ENCODE measurements at regions not wholly inside any gene's neighbourhood (a gene's known extent, or its start where the extent isn't known, plus 50 kb on each side); places are given as distances from the start of the nearest gene placed in this dataset.

- DNase-seq: no peak
Measured at GRCh38 chr1:213884942-213885341, 102.8 kb upstream of the PROX1 start.

DNA sequence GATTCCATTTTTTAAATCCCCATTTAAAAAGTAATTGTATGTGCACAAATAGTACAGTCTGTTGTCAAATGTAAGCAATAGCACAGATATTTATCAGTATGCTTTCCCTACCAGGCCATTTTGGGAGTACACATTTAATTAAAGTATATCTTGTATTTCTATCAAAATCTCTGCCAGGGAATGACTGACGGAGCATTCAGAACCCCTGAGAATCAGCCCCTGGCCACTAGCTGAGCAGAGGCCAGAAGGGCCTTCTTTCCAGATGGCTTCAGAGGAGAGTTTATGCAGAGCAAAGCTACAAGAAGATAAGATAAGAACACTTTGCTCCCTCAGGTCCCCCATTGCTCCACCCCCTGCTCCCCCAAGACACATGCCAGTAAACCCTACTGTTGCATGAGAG is 99.9 kb upstream of the PROX1 start:
- no peak for DNase-seq

- no peak for DNase-seq
Measured at GRCh38 chr1:213891989-213892902, 95.5 kb upstream of the PROX1 start.

DNA sequence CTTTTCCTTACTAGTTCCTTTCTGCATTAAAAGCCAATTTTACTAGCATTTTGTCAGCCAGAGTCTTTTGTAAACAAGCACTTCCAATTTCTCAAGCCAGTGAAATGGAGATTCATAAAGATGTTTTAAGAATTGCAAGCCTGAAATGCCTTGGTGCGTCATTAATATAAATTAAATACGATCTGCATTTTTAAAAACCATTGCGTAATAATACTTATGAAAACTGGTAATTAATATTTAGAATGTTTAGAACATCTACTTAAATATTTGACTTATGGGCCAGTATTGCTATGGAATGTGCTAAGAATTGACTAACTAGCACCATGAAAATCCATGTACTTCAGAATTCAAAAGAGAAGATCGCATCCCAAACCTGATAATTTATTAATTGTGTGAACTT is 89.1 kb upstream of the PROX1 start:
- DNase-seq: no peak

DNA sequence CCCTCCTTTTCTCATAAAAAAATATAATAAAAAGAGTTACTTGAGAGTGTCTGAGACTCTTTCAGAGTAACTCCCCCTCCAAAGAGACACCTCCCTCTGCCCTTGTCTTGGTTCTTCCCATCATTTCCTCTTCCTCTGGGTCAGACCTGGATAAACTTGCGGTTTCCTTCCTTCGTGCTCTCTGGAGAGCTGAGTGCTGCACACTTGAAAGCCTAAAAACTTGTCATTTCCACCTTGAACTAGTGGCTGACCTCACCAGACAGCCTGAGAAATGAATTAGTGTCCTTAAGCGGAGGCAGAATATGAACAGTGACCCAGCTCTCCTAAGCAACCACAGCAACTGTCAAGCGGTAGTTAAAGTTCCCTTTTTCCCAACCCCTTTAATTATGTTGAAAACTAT is 88.4 kb upstream of the PROX1 start:
- DNase-seq: no peak

DNA sequence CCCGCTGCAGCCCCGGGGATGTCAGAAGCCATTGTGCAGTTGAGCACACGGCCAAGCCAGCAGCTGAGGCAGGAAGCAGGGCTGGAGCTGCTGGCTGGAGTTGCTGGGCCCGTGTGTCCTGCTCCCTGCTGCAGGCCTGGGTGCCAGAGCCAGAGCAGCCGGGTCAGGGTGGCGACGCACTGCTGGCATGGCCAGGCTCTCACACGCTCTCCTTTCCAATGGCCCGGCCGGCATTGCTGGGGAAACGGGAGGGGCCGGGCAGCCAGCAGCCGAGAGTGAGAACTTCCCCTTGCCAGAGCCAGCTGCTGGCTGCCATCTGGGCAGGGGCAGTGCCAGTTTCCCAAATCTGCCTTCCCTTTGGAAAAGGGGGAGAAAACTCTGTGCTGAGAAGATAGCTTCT is 82.4 kb upstream of the PROX1 start:
- DNase-seq: no peak

- DNase-seq: no peak
Measured at GRCh38 chr1:213908521-213908920, 79.3 kb upstream of the PROX1 start.

- no peak for DNase-seq
Measured at GRCh38 chr1:213914392-213914791, 73.4 kb upstream of the PROX1 start.

GRCh38 chr1:213921311-213921710 is 66.5 kb upstream of the PROX1 start:
- DNase-seq: no peak

GRCh38 chr1:213921712-213922111 is 66.1 kb upstream of the PROX1 start:
- DNase-seq: no peak

DNA sequence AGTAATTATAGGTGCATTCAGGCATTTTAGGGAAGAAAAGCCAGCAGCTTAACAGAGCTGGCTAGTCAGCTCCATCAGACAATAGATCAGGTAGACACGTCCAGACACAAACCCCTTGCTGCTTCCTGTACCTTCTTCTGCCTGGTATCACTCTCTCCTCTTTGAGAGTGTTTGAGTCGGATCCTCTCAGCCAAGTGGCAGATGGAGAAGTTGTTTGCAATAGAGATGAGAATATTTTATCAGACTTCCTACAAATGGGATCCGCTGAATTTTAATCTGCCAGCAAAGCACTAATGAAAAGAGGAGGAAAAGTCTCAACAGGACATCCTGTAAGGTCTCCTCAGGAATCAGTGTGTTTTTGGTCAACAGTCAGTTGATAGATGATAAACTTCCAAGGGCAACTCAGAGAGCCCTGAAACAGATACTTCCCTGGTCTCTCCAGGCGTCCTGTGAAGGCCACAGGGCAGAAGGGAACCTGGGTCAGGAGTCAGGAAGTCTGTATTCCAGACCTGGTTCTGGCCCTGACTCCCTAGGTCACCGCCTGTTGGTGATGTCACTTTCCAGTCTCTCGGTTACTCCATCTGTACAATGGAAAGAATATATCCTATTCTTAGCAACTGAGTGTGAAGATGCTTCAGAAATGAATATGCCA is 62.1 kb upstream of the PROX1 start:
- no peak for DNase-seq

GRCh38 chr1:213927846-213928245 is 59.9 kb upstream of the PROX1 start:
- DNase-seq: no peak

DNA sequence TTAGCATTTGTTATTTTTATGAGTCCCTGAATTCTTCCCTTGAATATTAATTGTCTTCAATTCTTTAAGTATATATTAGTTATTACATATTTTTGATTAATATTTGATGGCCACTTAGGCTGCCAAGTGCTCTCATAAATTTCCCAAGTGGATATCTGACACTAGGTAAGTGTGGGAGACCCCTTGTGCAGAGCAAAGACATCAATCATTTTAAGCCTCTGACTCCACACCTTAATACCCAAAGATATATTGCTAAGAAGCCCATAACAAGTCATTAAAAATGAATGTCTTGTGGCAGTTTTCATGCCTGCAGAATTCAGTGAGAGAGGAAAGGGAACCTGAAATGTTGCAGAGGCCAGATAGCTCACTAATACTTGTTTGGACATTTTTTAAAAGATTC is 58.4 kb upstream of the PROX1 start:
- no peak for DNase-seq

GRCh38 chr1:213931836-213932235 is 55.9 kb upstream of the PROX1 start:
- DNase-seq: no peak

- no peak for DNase-seq
Measured at GRCh38 chr1:213933336-213933735, 54.4 kb upstream of the PROX1 start.

DNA sequence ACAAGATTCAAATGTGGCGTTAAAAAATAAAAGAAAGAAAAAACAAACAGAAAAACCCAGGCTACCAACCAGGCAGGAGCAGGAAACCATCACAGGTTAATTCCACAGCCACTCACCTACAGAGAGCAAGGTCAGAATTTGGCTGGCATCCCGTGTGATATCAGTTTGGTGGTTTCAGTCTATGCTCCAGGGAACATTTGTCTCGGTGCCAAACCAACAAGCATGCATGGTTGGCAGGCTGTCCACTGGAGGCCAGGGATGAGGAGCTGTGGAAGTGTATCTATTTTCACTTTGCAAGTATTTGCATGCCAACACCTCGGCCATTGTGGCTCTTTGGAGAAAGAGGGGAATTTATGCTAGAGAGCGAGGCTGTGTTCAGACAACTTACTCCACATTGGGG is 53.1 kb upstream of the PROX1 start:
- no peak for DNase-seq

GRCh38 chr1:213936571-213936970 is 51.2 kb upstream of the PROX1 start:
- DNase-seq: no peak
